ENCODE measurements at regions not wholly inside any gene's neighbourhood (a gene's known extent, or its start where the extent isn't known, plus 50 kb on each side); places are given as distances from the start of the nearest gene placed in this dataset.

DNA sequence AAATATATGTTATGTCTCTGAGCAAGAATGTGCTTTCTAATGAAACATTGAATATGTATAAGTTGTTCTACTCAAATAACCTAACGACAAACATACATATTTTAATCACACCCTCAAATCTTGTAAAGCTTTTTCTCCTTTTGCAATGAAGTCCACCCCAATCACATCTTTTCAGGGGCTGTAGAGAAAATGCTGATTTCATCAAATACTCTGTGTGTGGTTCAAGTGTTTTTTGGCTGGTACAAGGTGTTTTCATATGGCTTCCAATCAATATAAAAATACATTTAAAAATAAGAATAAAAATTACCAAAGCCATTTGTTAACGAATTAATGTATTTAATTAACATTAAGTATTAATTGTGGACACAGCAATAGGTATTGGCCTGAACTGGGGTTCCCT, 57.2 kb upstream of the TMEM196 start:
- no peak for DNase-seq
- Mint-ChIP-seq H3K36me3 (ENCODE audit: low read depth) (no peaks in the 10 kb centered on the region), H3K9me3 (no peaks in the 10 kb centered on the region), H3K27ac (no peak overlapping the region), H3K4me3 (no peak overlapping the region), H3K4me1 (no peaks in the 10 kb centered on the region), H3K27me3 (no peaks in the 10 kb centered on the region)
- CTCF ChIA-PET, result no interaction called here
- POLR2A ChIA-PET, result no interaction called here
